ENCODE measurements at regions not wholly inside any gene's neighbourhood (a gene's known extent, or its start where the extent isn't known, plus 50 kb on each side); places are given as distances from the start of the nearest gene placed in this dataset.

GRCh38 chr9:107177857-107178256 lies 105.2 kb upstream of the RAD23B start:
- Histone ChIP-seq H3K9me3 (peaks cover under 1% of the 10 kb centered on the region), H3K4me1 (peaks cover 29% of the 10 kb centered on the region), H3K27ac (no peak overlapping the region), H3K4me3 (no peak overlapping the region), H3K27me3 (ENCODE audit: insufficient read depth in 3 of 3, low read length in 2 of 3) (no peaks in the 10 kb centered on the region), H3K36me3 (ENCODE audit: insufficient read depth in 1 of 2, low read depth in 1 of 2) (no peaks in the 10 kb centered on the region)
- DNase-seq, result no peak
- 94 to 96% (median 96%) methylated on average over 5 of the region's 5 CpGs for WGBS, 3 donors
- no peak for TF ChIP-seq CTCF (IDR thresholded peaks at IDR 0.05)
- no peak for ATAC-seq
- intact Hi-C loops (cut with DNase I), result loop anchor here (10.0 kb wide), 1 partner anchor 313 kb away; the partner anchor contains the start of gene ZNF462 (in 2 of the 2)

GRCh38 chr9:107178293-107178692 lies 104.8 kb upstream of the RAD23B start:
- ATAC-seq (no peak), DNase-seq (no peak)
- Histone ChIP-seq H3K4me3 (no peak overlapping the region), H3K4me1 (peaks cover 29% of the 10 kb centered on the region), H3K27me3 (ENCODE audit: insufficient read depth in 3 of 3, low read length in 2 of 3) (no peaks in the 10 kb centered on the region), H3K27ac (no peak overlapping the region), H3K9me3 (peaks cover 5% of the 10 kb centered on the region), H3K36me3 (ENCODE audit: insufficient read depth in 1 of 2, low read depth in 1 of 2) (no peaks in the 10 kb centered on the region)
- WGBS, 3 donors, result 85 to 92% (median 88%) methylated on average over 3 of the region's 3 CpGs
- intact Hi-C loops (cut with DNase I), result loop anchor here (10.0 kb wide), 1 partner anchor 313 kb away; the partner anchor contains the start of gene ZNF462 (in 2 of the 2)
- no peak for TF ChIP-seq CTCF (IDR thresholded peaks at IDR 0.05)

GRCh38 chr9:107180206-107180605 lies 102.9 kb upstream of the RAD23B start:
- WGBS, 3 donors, result 32 to 60% (median 52%) methylated on average over 1 of the region's 1 CpG
- TF ChIP-seq CTCF (IDR thresholded peaks at IDR 0.05), result no peak
- Histone ChIP-seq H3K4me1 (peaks cover 15% of the 10 kb centered on the region), H3K9me3 (peaks cover 14% of the 10 kb centered on the region), H3K4me3 (no peak overlapping the region), H3K36me3 (ENCODE audit: insufficient read depth in 1 of 2, low read depth in 1 of 2) (no peaks in the 10 kb centered on the region), H3K27ac (no peak overlapping the region), H3K27me3 (ENCODE audit: insufficient read depth in 3 of 3, low read length in 2 of 3) (no peaks in the 10 kb centered on the region)
- ATAC-seq (no peak), DNase-seq (no peak)
- intact Hi-C loops (cut with DNase I), result no loop called here

- ATAC-seq (no peak), DNase-seq (no peak)
- H3K27me3 ChIP-seq (ENCODE audit: insufficient read depth in 3 of 3, low read length in 2 of 3), result no peaks in the 10 kb centered on the region
- no peaks in the 10 kb centered on the region for H3K4me1 ChIP-seq
- H3K9me3 ChIP-seq, result peaks cover 14% of the 10 kb centered on the region
- H3K36me3 ChIP-seq (ENCODE audit: insufficient read depth in 1 of 2, low read depth in 1 of 2), result no peaks in the 10 kb centered on the region
- no peak overlapping the region for H3K4me3 ChIP-seq
- no peak for TF ChIP-seq CTCF (IDR thresholded peaks at IDR 0.05)
- intact Hi-C loops (cut with DNase I), result no loop called here
- no peak overlapping the region for H3K27ac ChIP-seq
Observed at GRCh38 chr9:107183176-107183575, 99.9 kb upstream of the RAD23B start.

GRCh38 chr9:107188376-107188775 lies 94.7 kb upstream of the RAD23B start:
- Histone ChIP-seq H3K36me3 (ENCODE audit: insufficient read depth in 1 of 2, low read depth in 1 of 2) (no peaks in the 10 kb centered on the region), H3K4me1 (no peaks in the 10 kb centered on the region), H3K4me3 (no peak overlapping the region), H3K9me3 (peaks cover 8% of the 10 kb centered on the region), H3K27me3 (ENCODE audit: insufficient read depth in 3 of 3, low read length in 2 of 3) (no peaks in the 10 kb centered on the region), H3K27ac (no peak overlapping the region)
- DNase-seq, result no peak
- no peak for TF ChIP-seq CTCF (IDR thresholded peaks at IDR 0.05)
- ATAC-seq, result no peak
- 93 to 100% (median 93%) methylated on average over 1 of the region's 1 CpG for WGBS, 3 donors
- intact Hi-C loops (cut with DNase I), result no loop called here
